ENCODE measurements at regions not wholly inside any gene's neighbourhood (a gene's known extent, or its start where the extent isn't known, plus 50 kb on each side); places are given as distances from the start of the nearest gene placed in this dataset.
"Not testable (repeated sequence)": the region's sequence is repeated elsewhere in the genome, so short reads cannot be mapped to it uniquely, and the experiment has no call there.

GRCh38 chr2:2787301-2787907 is 456.3 kb upstream of the MYT1L start:
- no peak for DNase-seq (ENCODE audit: extremely low read depth in 1 of 2, low read depth in 1 of 2)

GRCh38 chr2:2782007-2782406 is 450.9 kb upstream of the MYT1L start:
- DNase-seq (ENCODE audit: extremely low read depth in 1 of 2, low read depth in 1 of 2), result no peak

- DNase-seq (ENCODE audit: extremely low read depth in 1 of 2, low read depth in 1 of 2), result no peak
Observed at GRCh38 chr2:2779727-2780126, 448.7 kb upstream of the MYT1L start.

GRCh38 chr2:2777876-2778275 is 446.8 kb upstream of the MYT1L start:
- DNase-seq (ENCODE audit: extremely low read depth in 1 of 2, low read depth in 1 of 2), result no peak

- no peak for DNase-seq (ENCODE audit: extremely low read depth in 1 of 2, low read depth in 1 of 2)
Observed at GRCh38 chr2:2777213-2777612, 446.1 kb upstream of the MYT1L start.

- DNase-seq (ENCODE audit: extremely low read depth in 1 of 2, low read depth in 1 of 2), result no peak
Observed at GRCh38 chr2:2775018-2775417, 443.9 kb upstream of the MYT1L start.

GRCh38 chr2:2773692-2774091 is 442.6 kb upstream of the MYT1L start:
- no peak for DNase-seq (ENCODE audit: extremely low read depth in 1 of 2, low read depth in 1 of 2)

GRCh38 chr2:2773080-2773479 is 442.0 kb upstream of the MYT1L start:
- DNase-seq (ENCODE audit: extremely low read depth in 1 of 2, low read depth in 1 of 2), result not testable (repeated sequence)

GRCh38 chr2:2771721-2772411 is 440.8 kb upstream of the MYT1L start:
- DNase-seq (ENCODE audit: extremely low read depth in 1 of 2, low read depth in 1 of 2), result no peak

GRCh38 chr2:2769481-2770431 is 438.7 kb upstream of the MYT1L start:
- no peak for DNase-seq (ENCODE audit: extremely low read depth in 1 of 2, low read depth in 1 of 2)

- no peak for DNase-seq (ENCODE audit: extremely low read depth in 1 of 2, low read depth in 1 of 2)
Observed at GRCh38 chr2:2768476-2768875, 437.4 kb upstream of the MYT1L start.

- DNase-seq (ENCODE audit: extremely low read depth in 1 of 2, low read depth in 1 of 2), result no peak
Observed at GRCh38 chr2:2767837-2768236, 436.8 kb upstream of the MYT1L start.

GRCh38 chr2:2765839-2766495 is 434.9 kb upstream of the MYT1L start:
- no peak for DNase-seq (ENCODE audit: extremely low read depth in 1 of 2, low read depth in 1 of 2)

GRCh38 chr2:2765176-2765800 is 434.2 kb upstream of the MYT1L start:
- DNase-seq (ENCODE audit: extremely low read depth in 1 of 2, low read depth in 1 of 2), result no peak

- DNase-seq (ENCODE audit: extremely low read depth in 1 of 2, low read depth in 1 of 2), result no peak
Observed at GRCh38 chr2:2764739-2765138, 433.7 kb upstream of the MYT1L start.

- no peak for DNase-seq (ENCODE audit: extremely low read depth in 1 of 2, low read depth in 1 of 2)
Observed at GRCh38 chr2:2764001-2764355, 432.9 kb upstream of the MYT1L start.

- no peak for DNase-seq (ENCODE audit: extremely low read depth in 1 of 2, low read depth in 1 of 2)
Observed at GRCh38 chr2:2763351-2764000, 432.4 kb upstream of the MYT1L start.

- DNase-seq (ENCODE audit: extremely low read depth in 1 of 2, low read depth in 1 of 2), result no peak
Observed at GRCh38 chr2:2762913-2763312, 431.8 kb upstream of the MYT1L start.

- DNase-seq (ENCODE audit: extremely low read depth in 1 of 2, low read depth in 1 of 2), result no peak
Observed at GRCh38 chr2:2762166-2762908, 431.3 kb upstream of the MYT1L start.

Data from activated CD8-positive, alpha-beta memory T cell treated with anti-CD3 and anti-CD28 coated beads for 1 hour (primary cell).